Nephron (organoid): ENCODE measurements at regions not wholly inside any gene's neighbourhood (a gene's known extent, or its start where the extent isn't known, plus 50 kb on each side); places are given as distances from the start of the nearest gene placed in this dataset.
A peak's percentile ranks its signal among the peaks of the same experiment; 100 is the strongest.
"Not testable (repeated sequence)": the region's sequence is repeated elsewhere in the genome, so short reads cannot be mapped to it uniquely, and the experiment has no call there.

Source experiments
- H3K27ac Mint-ChIP-seq, 3 experiments: 2 replicates each; pipeline ENCODE4 v1.8.0; 2020; ENCODE audit warnings: mixed read lengths in 3 of 3, mild to moderate bottlenecking in 2 of 3, moderate library complexity in 1 of 3
- H3K27me3 Mint-ChIP-seq: 2 replicates; pipeline ENCODE4 v1.8.0; 2021; ENCODE audit warnings: low read depth, mild to moderate bottlenecking, moderate library complexity, mixed read lengths
- H3K36me3 Mint-ChIP-seq: 2 replicates; pipeline ENCODE4 v1.8.0; 2020; ENCODE audit warnings: low read depth, mixed read lengths
- H3K4me1 Mint-ChIP-seq: 2 replicates; pipeline ENCODE4 v1.8.0; 2020; ENCODE audit warnings: mixed read lengths
- H3K4me3 Mint-ChIP-seq, 3 experiments: 2 replicates each; pipeline ENCODE4 v1.8.0; 2020; ENCODE audit warnings: mild to moderate bottlenecking in 3 of 3, mixed read lengths in 3 of 3, moderate library complexity in 2 of 3
- H3K9me3 Mint-ChIP-seq: 2 replicates; pipeline ENCODE4 v1.8.0; 2020; ENCODE audit warnings: mixed read lengths
- TF ChIP-seq, protein P1 (sequence below), 3 experiments: fragments of 200-600 bp; sonication (generic); IDR thresholded peaks; one replicate each; pipeline ENCODE4 v1.5.0; 2021; ENCODE audit warnings: antibody characterized with exemption in 3 of 3; ENCODE audit not compliant: unreplicated experiment in 3 of 3

GRCh38 chr19:21610787-21611186, 105.4 kb downstream of the ZNF429 start:
- TF ChIP-seq, protein P1, sequence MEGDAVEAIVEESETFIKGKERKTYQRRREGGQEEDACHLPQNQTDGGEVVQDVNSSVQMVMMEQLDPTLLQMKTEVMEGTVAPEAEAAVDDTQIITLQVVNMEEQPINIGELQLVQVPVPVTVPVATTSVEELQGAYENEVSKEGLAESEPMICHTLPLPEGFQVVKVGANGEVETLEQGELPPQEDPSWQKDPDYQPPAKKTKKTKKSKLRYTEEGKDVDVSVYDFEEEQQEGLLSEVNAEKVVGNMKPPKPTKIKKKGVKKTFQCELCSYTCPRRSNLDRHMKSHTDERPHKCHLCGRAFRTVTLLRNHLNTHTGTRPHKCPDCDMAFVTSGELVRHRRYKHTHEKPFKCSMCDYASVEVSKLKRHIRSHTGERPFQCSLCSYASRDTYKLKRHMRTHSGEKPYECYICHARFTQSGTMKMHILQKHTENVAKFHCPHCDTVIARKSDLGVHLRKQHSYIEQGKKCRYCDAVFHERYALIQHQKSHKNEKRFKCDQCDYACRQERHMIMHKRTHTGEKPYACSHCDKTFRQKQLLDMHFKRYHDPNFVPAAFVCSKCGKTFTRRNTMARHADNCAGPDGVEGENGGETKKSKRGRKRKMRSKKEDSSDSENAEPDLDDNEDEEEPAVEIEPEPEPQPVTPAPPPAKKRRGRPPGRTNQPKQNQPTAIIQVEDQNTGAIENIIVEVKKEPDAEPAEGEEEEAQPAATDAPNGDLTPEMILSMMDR (IDR thresholded peaks at IDR 0.05; ENCODE audit: unreplicated experiment in 3 of 3), result no peak
- no peaks in the 10 kb centered on the region for H3K36me3 Mint-ChIP-seq
- peaks cover 5% of the 10 kb centered on the region for H3K4me1 Mint-ChIP-seq
- H3K9me3 Mint-ChIP-seq, result peaks cover 12% of the 10 kb centered on the region
- no peak overlapping the region for H3K4me3 Mint-ChIP-seq
- H3K27me3 Mint-ChIP-seq, result no peaks in the 10 kb centered on the region
- peak overlapping the region; percentile 32 to 45 (median 45) for H3K27ac Mint-ChIP-seq

- Mint-ChIP-seq H3K27me3 (no peaks in the 10 kb centered on the region), H3K4me3 (no peak overlapping the region), H3K36me3 (no peaks in the 10 kb centered on the region), H3K9me3 (peaks cover 12% of the 10 kb centered on the region), H3K27ac (peak overlapping the region; percentile 32 to 45 (median 45)), H3K4me1 (peaks cover 6% of the 10 kb centered on the region)
- TF ChIP-seq, protein P1 (IDR thresholded peaks at IDR 0.05; ENCODE audit: unreplicated experiment in 3 of 3), result no peak
Measured at GRCh38 chr19:21610341-21610740, 104.9 kb downstream of the ZNF429 start.

- Mint-ChIP-seq H3K27ac (peak overlapping the region; percentile 71 to 95 (median 82)), H3K36me3 (no peaks in the 10 kb centered on the region)
- TF ChIP-seq, protein P1 (IDR thresholded peaks at IDR 0.05; ENCODE audit: unreplicated experiment in 3 of 3), result no peak
Measured at GRCh38 chr19:21608571-21608970, 103.2 kb downstream of the ZNF429 start.

DNA sequence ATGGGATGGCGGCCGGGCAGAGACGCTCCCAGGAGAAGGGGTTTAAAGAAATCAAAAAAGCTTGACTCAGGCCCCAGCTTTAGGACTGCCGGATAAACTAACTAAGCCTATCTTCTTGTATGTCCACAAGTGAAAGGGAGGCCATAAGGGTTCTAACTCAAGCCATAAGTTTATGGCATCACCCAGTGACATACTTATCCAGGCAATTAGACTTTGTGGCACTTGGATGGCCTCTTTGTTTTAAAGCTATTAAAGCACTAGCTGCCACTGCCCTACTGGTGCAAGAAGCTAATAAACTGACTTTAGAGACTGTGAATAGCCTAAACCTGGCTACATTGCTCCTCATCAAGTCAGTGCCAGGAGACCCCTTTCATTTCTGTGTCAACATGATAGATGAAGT, 102.0 kb downstream of the ZNF429 start:
- H3K4me3 Mint-ChIP-seq, result no peak overlapping the region
- TF ChIP-seq, protein P1 (IDR thresholded peaks at IDR 0.05; ENCODE audit: unreplicated experiment in 3 of 3), result no peak

More at GRCh38 chr19:21608571-21608970, 103.2 kb downstream of the ZNF429 start:
- Mint-ChIP-seq H3K27me3 (no peaks in the 10 kb centered on the region), H3K4me1 (peaks cover 24% of the 10 kb centered on the region), H3K4me3 (no peak overlapping the region), H3K9me3 (peaks cover 16% of the 10 kb centered on the region)

DNA sequence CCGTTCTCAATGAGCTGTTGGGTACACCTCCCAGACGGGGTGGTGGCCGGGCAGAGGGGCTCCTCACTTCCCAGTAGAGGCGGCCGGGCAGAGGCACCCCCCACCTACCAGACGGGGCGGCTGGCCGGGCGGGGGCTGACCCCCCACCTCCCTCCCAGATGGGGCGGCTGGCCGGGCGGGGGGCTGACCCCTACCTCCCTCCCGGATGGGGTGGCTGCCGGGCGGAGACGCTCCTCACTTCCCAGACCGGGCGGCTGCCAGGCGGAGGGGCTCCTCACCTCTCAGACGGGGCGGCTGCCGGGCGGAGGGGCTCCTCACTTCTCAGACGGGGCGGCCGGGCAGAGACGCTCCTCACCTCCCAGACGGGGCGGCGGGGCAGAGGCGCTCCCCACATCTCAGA, 101.6 kb downstream of the ZNF429 start:
- Mint-ChIP-seq H3K4me1 (peaks cover 32% of the 10 kb centered on the region), H3K27ac (peak overlapping the region in 2 of 3 experiments; percentile 82 to 95)
- H3K36me3 Mint-ChIP-seq, H3K4me3 Mint-ChIP-seq, H3K27me3 Mint-ChIP-seq, H3K9me3 Mint-ChIP-seq: not testable (repeated sequence)

More for the DNA sequence above, 102.0 kb downstream of the ZNF429 start:
- no peaks in the 10 kb centered on the region for H3K36me3 Mint-ChIP-seq
- peaks cover 32% of the 10 kb centered on the region for H3K4me1 Mint-ChIP-seq
- H3K27me3 Mint-ChIP-seq, result no peaks in the 10 kb centered on the region
- peaks cover 8% of the 10 kb centered on the region for H3K9me3 Mint-ChIP-seq
- peak overlapping the region; percentile 71 to 95 (median 82) for H3K27ac Mint-ChIP-seq

GRCh38 chr19:21606326-21606725, 100.9 kb downstream of the ZNF429 start:
- not testable (repeated sequence) for H3K9me3 Mint-ChIP-seq, H3K27me3 Mint-ChIP-seq, H3K36me3 Mint-ChIP-seq, H3K4me3 Mint-ChIP-seq
- peak overlapping the region in 1 of 3 experiments; percentile 98 for H3K27ac Mint-ChIP-seq
- H3K4me1 Mint-ChIP-seq, result peaks cover 32% of the 10 kb centered on the region

DNA sequence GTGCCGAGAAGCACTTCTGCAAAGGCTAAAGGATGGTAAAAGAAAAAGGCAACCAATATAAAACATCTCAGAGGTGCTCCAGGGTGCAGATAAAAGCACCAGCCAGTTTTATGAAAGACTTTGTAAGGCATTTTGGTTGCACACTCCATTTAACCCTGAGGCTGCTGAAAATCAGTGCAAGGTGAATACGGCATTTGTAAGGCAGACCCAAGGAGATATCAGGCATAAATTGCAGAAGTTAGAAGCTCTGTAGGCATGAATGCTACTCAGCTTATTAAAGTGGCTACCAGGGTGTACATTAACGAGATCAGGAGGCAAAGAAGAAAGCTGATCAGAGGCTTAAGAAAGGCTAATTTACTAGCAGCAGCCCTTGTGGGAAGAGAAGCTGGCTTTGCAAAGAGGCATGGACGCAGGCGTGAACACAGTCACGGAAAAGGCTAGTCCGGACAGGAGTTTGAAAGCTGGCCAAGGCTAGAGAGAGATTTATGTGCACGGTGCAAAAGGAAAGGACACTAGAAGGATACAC, 99.6 kb downstream of the ZNF429 start:
- Mint-ChIP-seq H3K27ac (peak overlapping the region; percentile 96 to 98 (median 97)), H3K4me3 (peak overlapping the region; percentile 67 to 71 (median 68)), H3K4me1 (peaks cover 36% of the 10 kb centered on the region), H3K36me3 (no peaks in the 10 kb centered on the region), H3K9me3 (peaks cover 9% of the 10 kb centered on the region), H3K27me3 (no peaks in the 10 kb centered on the region)
- TF ChIP-seq, protein P1 (IDR thresholded peaks at IDR 0.05; ENCODE audit: unreplicated experiment in 3 of 3), result no peak
